Dendritic cell treated with granulocyte-macrophage colony-stimulating factor and Interleukin-4, amounts not matched to agents 40 ng/mL and 50 ng/mL, for 4 days (primary cell): ENCODE measurements at regions not wholly inside any gene's neighbourhood (a gene's known extent, or its start where the extent isn't known, plus 50 kb on each side); places are given as distances from the start of the nearest gene placed in this dataset.

Experiments used
- H3K27ac Mint-ChIP-seq: one replicate; pipeline ENCODE4 v1.8.0; 2022; ENCODE audit warnings: mild to moderate bottlenecking, mixed read lengths
- H3K27me3 Mint-ChIP-seq: one replicate; pipeline ENCODE4 v1.8.0; 2022; ENCODE audit warnings: mild to moderate bottlenecking, mixed read lengths
- H3K36me3 Mint-ChIP-seq: one replicate; pipeline ENCODE4 v1.8.0; 2022; ENCODE audit warnings: low read depth, mixed read lengths
- H3K4me1 Mint-ChIP-seq: one replicate; pipeline ENCODE4 v1.8.0; 2022; ENCODE audit warnings: low read depth, mixed read lengths
- H3K4me3 Mint-ChIP-seq: one replicate; pipeline ENCODE4 v1.8.0; 2022; ENCODE audit warnings: mild to moderate bottlenecking, moderate library complexity, mixed read lengths
- H3K9me3 Mint-ChIP-seq: one replicate; pipeline ENCODE4 v1.8.0; 2022; ENCODE audit warnings: mixed read lengths
- intact Hi-C: fragments of 100-400 bp; cut with micrococcal nuclease; formaldehyde crosslinking; loops from one replicate; pipeline ENCODE4 v1.15.0; 2022

- Mint-ChIP-seq H3K27me3 (no peaks in the 10 kb centered on the region), H3K9me3 (no peaks in the 10 kb centered on the region), H3K4me3 (no peak overlapping the region), H3K27ac (no peak overlapping the region), H3K36me3 (no peaks in the 10 kb centered on the region), H3K4me1 (no peaks in the 10 kb centered on the region)
- intact Hi-C loops: no loop called here
These were observed 418.6 kb upstream of the PROX1 start for GRCh38 chr1:213568929-213569815.

- H3K27ac Mint-ChIP-seq: no peak overlapping the region
- no peaks in the 10 kb centered on the region for H3K36me3 Mint-ChIP-seq
- H3K4me3 Mint-ChIP-seq: no peak overlapping the region
- intact Hi-C loops: no loop called here
- no peaks in the 10 kb centered on the region for H3K9me3 Mint-ChIP-seq
- no peaks in the 10 kb centered on the region for H3K4me1 Mint-ChIP-seq
- H3K27me3 Mint-ChIP-seq: no peaks in the 10 kb centered on the region
These were observed 418.0 kb upstream of the PROX1 start for GRCh38 chr1:213569816-213570150.

- Mint-ChIP-seq H3K9me3 (no peaks in the 10 kb centered on the region), H3K4me3 (no peak overlapping the region), H3K36me3 (no peaks in the 10 kb centered on the region), H3K4me1 (no peaks in the 10 kb centered on the region), H3K27ac (no peak overlapping the region), H3K27me3 (no peaks in the 10 kb centered on the region)
- intact Hi-C loops: no loop called here
These were observed 417.3 kb upstream of the PROX1 start for GRCh38 chr1:213570487-213570886.

GRCh38 chr1:213571419-213571818, 416.4 kb upstream of the PROX1 start:
- intact Hi-C loops: no loop called here
- Mint-ChIP-seq H3K36me3 (no peaks in the 10 kb centered on the region), H3K27me3 (no peaks in the 10 kb centered on the region), H3K27ac (no peak overlapping the region), H3K4me1 (no peaks in the 10 kb centered on the region), H3K9me3 (no peaks in the 10 kb centered on the region), H3K4me3 (no peak overlapping the region)

- Mint-ChIP-seq H3K27me3 (no peaks in the 10 kb centered on the region), H3K9me3 (no peaks in the 10 kb centered on the region), H3K4me3 (no peak overlapping the region), H3K4me1 (no peaks in the 10 kb centered on the region), H3K36me3 (no peaks in the 10 kb centered on the region), H3K27ac (no peak overlapping the region)
- intact Hi-C loops: no loop called here
These were observed 415.9 kb upstream of the PROX1 start for GRCh38 chr1:213571843-213572242.

- peaks cover 9% of the 10 kb centered on the region for H3K9me3 Mint-ChIP-seq
- no peaks in the 10 kb centered on the region for H3K4me1 Mint-ChIP-seq
- H3K36me3 Mint-ChIP-seq: no peaks in the 10 kb centered on the region
- no peak overlapping the region for H3K4me3 Mint-ChIP-seq
- no peaks in the 10 kb centered on the region for H3K27me3 Mint-ChIP-seq
- no peak overlapping the region for H3K27ac Mint-ChIP-seq
- intact Hi-C loops: no loop called here
These were observed 414.7 kb upstream of the PROX1 start for GRCh38 chr1:213572912-213573647.

- no peaks in the 10 kb centered on the region for H3K27me3 Mint-ChIP-seq
- no peak overlapping the region for H3K4me3 Mint-ChIP-seq
- H3K4me1 Mint-ChIP-seq: no peaks in the 10 kb centered on the region
- H3K27ac Mint-ChIP-seq: no peak overlapping the region
- intact Hi-C loops: no loop called here
- peaks cover 9% of the 10 kb centered on the region for H3K9me3 Mint-ChIP-seq
- H3K36me3 Mint-ChIP-seq: no peaks in the 10 kb centered on the region
These were observed 414.1 kb upstream of the PROX1 start for GRCh38 chr1:213573648-213574009.

GRCh38 chr1:213582976-213583567, 404.7 kb upstream of the PROX1 start:
- intact Hi-C loops: no loop called here
- Mint-ChIP-seq H3K4me3 (no peak overlapping the region), H3K27me3 (no peaks in the 10 kb centered on the region), H3K4me1 (no peaks in the 10 kb centered on the region), H3K9me3 (no peaks in the 10 kb centered on the region), H3K36me3 (no peaks in the 10 kb centered on the region), H3K27ac (no peak overlapping the region)

GRCh38 chr1:213584272-213584671, 403.5 kb upstream of the PROX1 start:
- H3K4me3 Mint-ChIP-seq: no peak overlapping the region

GRCh38 chr1:213585402-213585801, 402.4 kb upstream of the PROX1 start:
- Mint-ChIP-seq H3K27ac (no peak overlapping the region), H3K36me3 (no peaks in the 10 kb centered on the region), H3K27me3 (no peaks in the 10 kb centered on the region), H3K4me3 (no peak overlapping the region), H3K9me3 (no peaks in the 10 kb centered on the region), H3K4me1 (no peaks in the 10 kb centered on the region)
- intact Hi-C loops: no loop called here

More at GRCh38 chr1:213584272-213584671, 403.5 kb upstream of the PROX1 start:
- no peaks in the 10 kb centered on the region for H3K27me3 Mint-ChIP-seq
- no peaks in the 10 kb centered on the region for H3K4me1 Mint-ChIP-seq
- intact Hi-C loops: no loop called here
- H3K27ac Mint-ChIP-seq: no peak overlapping the region
- no peaks in the 10 kb centered on the region for H3K9me3 Mint-ChIP-seq
- H3K36me3 Mint-ChIP-seq: no peaks in the 10 kb centered on the region

- Mint-ChIP-seq H3K4me1 (no peaks in the 10 kb centered on the region), H3K9me3 (no peaks in the 10 kb centered on the region), H3K27ac (no peak overlapping the region), H3K4me3 (no peak overlapping the region), H3K36me3 (no peaks in the 10 kb centered on the region), H3K27me3 (no peaks in the 10 kb centered on the region)
- intact Hi-C loops: no loop called here
These were observed 401.7 kb upstream of the PROX1 start for GRCh38 chr1:213585959-213586586.

- Mint-ChIP-seq H3K36me3 (no peaks in the 10 kb centered on the region), H3K9me3 (peaks cover 5% of the 10 kb centered on the region), H3K27me3 (no peaks in the 10 kb centered on the region), H3K27ac (no peak overlapping the region), H3K4me3 (no peak overlapping the region), H3K4me1 (no peaks in the 10 kb centered on the region)
- intact Hi-C loops: no loop called here
These were observed 401.2 kb upstream of the PROX1 start for GRCh38 chr1:213586587-213586972.

- Mint-ChIP-seq H3K4me3 (no peak overlapping the region), H3K27me3 (no peaks in the 10 kb centered on the region), H3K36me3 (no peaks in the 10 kb centered on the region), H3K27ac (no peak overlapping the region), H3K4me1 (no peaks in the 10 kb centered on the region), H3K9me3 (no peaks in the 10 kb centered on the region)
- intact Hi-C loops: no loop called here
These were observed 391.0 kb upstream of the PROX1 start for GRCh38 chr1:213596729-213597128.

GRCh38 chr1:213598263-213598662, 389.5 kb upstream of the PROX1 start:
- Mint-ChIP-seq H3K36me3 (no peaks in the 10 kb centered on the region), H3K4me1 (no peaks in the 10 kb centered on the region), H3K27me3 (no peaks in the 10 kb centered on the region), H3K9me3 (no peaks in the 10 kb centered on the region), H3K27ac (no peak overlapping the region), H3K4me3 (no peak overlapping the region)
- intact Hi-C loops: no loop called here
